Esophagus muscularis mucosa (tissue), 4 donors: ENCODE measurements at regions not wholly inside any gene's neighbourhood (a gene's known extent, or its start where the extent isn't known, plus 50 kb on each side); places are given as distances from the start of the nearest gene placed in this dataset.

Source experiments
- DNase-seq: peaks from one replicate; pipeline ENCODE4 v3.0.0-alpha.2; 2017; ENCODE audit errors: extremely low spot score
- H3K27ac ChIP-seq, 4 donors: fragments of 200-600 bp; sonication (generic); replicated peaks in 1 of 4; 1 replicate in 3 of 4; 2 replicates in 1 of 4; pipeline ENCODE4 v1.5.1; 2016 to 2019; ENCODE audit warnings: mild to moderate bottlenecking in 1 of 4
- H3K27me3 ChIP-seq, 4 donors: fragments of 200-600 bp; sonication (generic); one replicate each; pipeline versions ENCODE4 v1.5.1 to v1.6.0; 2016 to 2019
- H3K36me3 ChIP-seq, 4 donors: fragments of 200-600 bp; sonication (generic); one replicate each; pipeline ENCODE4 v1.5.1; 2016 to 2019
- H3K4me1 ChIP-seq, 4 donors: fragments of 200-600 bp; sonication (generic); one replicate each; pipeline ENCODE4 v1.5.1; 2016 to 2019
- H3K4me3 ChIP-seq, 4 donors: fragments of 200-600 bp; sonication (generic); 1 replicate in 2 of 4; 2 replicates in 2 of 4; pipeline ENCODE4 v1.5.1; 2016 to 2019; ENCODE audit warnings: mild to moderate bottlenecking in 4 of 4, moderate library complexity in 1 of 4
- H3K9me3 ChIP-seq, 4 donors: fragments of 200-600 bp; sonication (generic); 1 replicate in 3 of 4; 2 replicates in 1 of 4; pipeline ENCODE4 v1.5.1; 2016 to 2019
- CTCF ChIP-seq, 3 experiments: fragments of 200-600 bp in 2 of 3; fragments of 450-650 bp in 1 of 3; sonication (generic) in 2 of 3; IDR thresholded peaks; one replicate each; pipeline ENCODE4 v1.5.1; 2017 to 2019; ENCODE audit warnings: antibody characterized with exemption in 3 of 3, mild to moderate bottlenecking in 2 of 3, moderate library complexity in 1 of 3
- EP300 ChIP-seq: sonication (generic); formaldehyde crosslinking; IDR thresholded peaks from one replicate; pipeline ENCODE4 v1.6.1; 2017; ENCODE audit warnings: antibody characterized with exemption
- POLR2A ChIP-seq: fragments of 450-650 bp; IDR thresholded peaks from one replicate; pipeline ENCODE4 v1.6.1; 2017; ENCODE audit warnings: antibody characterized with exemption, moderate library complexity, mild to moderate bottlenecking, low read depth
- POLR2AphosphoS5 ChIP-seq, 2 donors: sonication (generic); formaldehyde crosslinking; IDR thresholded peaks; one replicate each; pipeline ENCODE4 v1.6.1; 2017; ENCODE audit warnings: antibody characterized with exemption in 2 of 2
- WGBS: methylation state at CpG from one replicate; pipeline ENCODE4 v1.1.5; 2018; 5-methylcytosine and 5-hydroxymethylcytosine counted together
- intact Hi-C: fragments of 100-400 bp; cut with DNase I; formaldehyde crosslinking; loops from one replicate; pipeline ENCODE4 v1.15.1; 2023

GRCh38 chr15:31483053-31483985 lies 156.7 kb downstream of the KLF13 start:
- no peak for TF ChIP-seq POLR2A
- TF ChIP-seq EP300: no peak
- no peak for TF ChIP-seq CTCF (IDR thresholded peaks at IDR 0.05)
- no peak for TF ChIP-seq POLR2AphosphoS5 (IDR thresholded peaks at IDR 0.05)
- Histone ChIP-seq H3K9me3 (no peaks in the 10 kb centered on the region), H3K4me1 (peaks cover 6 to 15% (median 10%) of the 10 kb centered on the region in 4 donors), H3K36me3 (peaks cover 0 to 5% (median 2%) of the 10 kb centered on the region in 4 donors), H3K27ac (no peak overlapping the region), H3K27me3 (peaks cover 0 to 32% (median 10%) of the 10 kb centered on the region in 4 donors), H3K4me3 (peak overlapping the region; percentile 39 to 54 (median 46))
- intact Hi-C loops: no loop called here
- 15% methylated on average over 39 of the region's 147 CpGs for WGBS
- no peak for DNase-seq

- intact Hi-C loops: no loop called here
- 95% methylated on average over 36 of the region's 100 CpGs for WGBS
- Histone ChIP-seq H3K27me3 (peaks cover 0 to 32% (median 10%) of the 10 kb centered on the region in 4 donors), H3K4me1 (peaks cover 15 to 25% (median 19%) of the 10 kb centered on the region in 4 donors), H3K27ac (no peak overlapping the region), H3K4me3 (peak overlapping the region in 1 of 4 donors; percentile 54), H3K9me3 (no peaks in the 10 kb centered on the region), H3K36me3 (peaks cover 0 to 5% (median 2%) of the 10 kb centered on the region in 4 donors)
- DNase-seq: no peak
- TF ChIP-seq POLR2AphosphoS5 (IDR thresholded peaks at IDR 0.05) (no peak), EP300 (no peak), CTCF (IDR thresholded peaks at IDR 0.05) (no peak), POLR2A (no peak)
These were observed 157.6 kb downstream of the KLF13 start for GRCh38 chr15:31483986-31484951.

GRCh38 chr15:31484986-31485385 lies 158.4 kb downstream of the KLF13 start:
- WGBS: 81% methylated on average over 5 of the region's 5 CpGs
- intact Hi-C loops: loop anchor here (5.0 kb wide), 1 partner anchor 48 kb away; no protein-coding TSS in a partner anchor

More at GRCh38 chr15:31484986-31485385, 158.4 kb downstream of the KLF13 start:
- Histone ChIP-seq H3K4me3 (no peak overlapping the region), H3K9me3 (no peaks in the 10 kb centered on the region), H3K27ac (no peak overlapping the region), H3K27me3 (peaks cover 0 to 32% (median 10%) of the 10 kb centered on the region in 4 donors), H3K36me3 (peaks cover 0 to 5% (median 2%) of the 10 kb centered on the region in 4 donors), H3K4me1 (peaks cover 22 to 32% (median 26%) of the 10 kb centered on the region in 4 donors)
- no peak for DNase-seq
- TF ChIP-seq CTCF (IDR thresholded peaks at IDR 0.05) (no peak), POLR2A (no peak), EP300 (no peak), POLR2AphosphoS5 (IDR thresholded peaks at IDR 0.05) (no peak)
